CD4-positive, alpha-beta memory T cell (primary cell): ENCODE measurements at regions not wholly inside any gene's neighbourhood (a gene's known extent, or its start where the extent isn't known, plus 50 kb on each side); places are given as distances from the start of the nearest gene placed in this dataset.
"Not testable (repeated sequence)": the region's sequence is repeated elsewhere in the genome, so short reads cannot be mapped to it uniquely, and the experiment has no call there.

Experiments
- CTCF ChIA-PET: fragments of 350-600 bp; sonication (Branson Sonifier 250); formaldehyde crosslinking; loops from one replicate; lab custom pipeline; 2021; ENCODE audit warnings: inconsistent platforms; ENCODE audit not compliant: partially characterized antibody; lab: Charles Lee
- POLR2A ChIA-PET: fragments of 350-600 bp; sonication (Branson Sonifier 250); formaldehyde crosslinking; loops from one replicate; lab custom pipeline; 2021; ENCODE audit not compliant: partially characterized antibody; lab: Charles Lee
- DNase-seq, 5 donors: peaks; one replicate each; pipeline versions ENCODE4 v3.0.0 to v3.0.0-alpha.2; 2020 to 2022; ENCODE audit warnings: mixed read lengths in 1 of 5
- H3K27ac ChIP-seq: one replicate; pipeline ENCODE4 v1.7.0; 2013; ENCODE audit warnings: low read depth, low read length
- H3K27me3 ChIP-seq: 2 replicates; pipeline ENCODE4 v1.7.0; 2013; ENCODE audit warnings: mild to moderate bottlenecking, low read length, moderate library complexity; ENCODE audit not compliant: insufficient read depth
- H3K36me3 ChIP-seq: 2 replicates; pipeline ENCODE4 v1.7.0; 2013; ENCODE audit warnings: mild to moderate bottlenecking, low read length, moderate library complexity; ENCODE audit not compliant: insufficient read depth
- H3K4me1 ChIP-seq: 2 replicates; pipeline ENCODE4 v1.7.0; 2013; ENCODE audit warnings: mild to moderate bottlenecking, low read length, moderate library complexity; ENCODE audit not compliant: insufficient read depth
- H3K4me3 ChIP-seq, 2 donors: one replicate each; pipeline ENCODE4 v1.7.0; 2013; ENCODE audit warnings: low read length in 2 of 2, mild to moderate bottlenecking in 1 of 2
- H3K9me3 ChIP-seq, 2 donors: one replicate each; pipeline ENCODE4 v1.7.0; 2013; ENCODE audit warnings: low read length in 2 of 2, control low read depth in 1 of 2; ENCODE audit not compliant: control insufficient read depth in 1 of 2
- H3K27ac Mint-ChIP-seq, 7 donors: one replicate each; pipeline ENCODE4 v1.8.0; 2020 to 2021; ENCODE audit warnings: mixed read lengths in 7 of 7, mild to moderate bottlenecking in 6 of 7, inconsistent platforms in 3 of 7, moderate library complexity in 3 of 7
- H3K27me3 Mint-ChIP-seq, 2 donors: one replicate each; pipeline ENCODE4 v1.8.0; 2020 to 2021; ENCODE audit warnings: mixed read lengths in 2 of 2
- H3K36me3 Mint-ChIP-seq, 2 donors: one replicate each; pipeline ENCODE4 v1.8.0; 2020 to 2021; ENCODE audit warnings: mixed read lengths in 2 of 2, inconsistent platforms in 1 of 2, mild to moderate bottlenecking in 1 of 2
- H3K4me1 Mint-ChIP-seq, 4 donors: one replicate each; pipeline ENCODE4 v1.8.0; 2020 to 2021; ENCODE audit warnings: mixed read lengths in 4 of 4, mild to moderate bottlenecking in 1 of 4
- H3K4me3 Mint-ChIP-seq, 8 donors: one replicate each; pipeline ENCODE4 v1.8.0; 2020 to 2021; ENCODE audit warnings: mixed read lengths in 8 of 8, mild to moderate bottlenecking in 7 of 8, moderate library complexity in 6 of 8, inconsistent platforms in 3 of 8
- H3K9me3 Mint-ChIP-seq, 8 donors: one replicate each; pipeline ENCODE4 v1.8.0; 2020 to 2021; ENCODE audit warnings: mixed read lengths in 8 of 8, mild to moderate bottlenecking in 5 of 8, inconsistent platforms in 3 of 8, moderate library complexity in 1 of 8
- intact Hi-C: fragments of 100-400 bp; cut with micrococcal nuclease; formaldehyde crosslinking; loops from one replicate; pipeline ENCODE4 v1.15.1; 2023

DNA sequence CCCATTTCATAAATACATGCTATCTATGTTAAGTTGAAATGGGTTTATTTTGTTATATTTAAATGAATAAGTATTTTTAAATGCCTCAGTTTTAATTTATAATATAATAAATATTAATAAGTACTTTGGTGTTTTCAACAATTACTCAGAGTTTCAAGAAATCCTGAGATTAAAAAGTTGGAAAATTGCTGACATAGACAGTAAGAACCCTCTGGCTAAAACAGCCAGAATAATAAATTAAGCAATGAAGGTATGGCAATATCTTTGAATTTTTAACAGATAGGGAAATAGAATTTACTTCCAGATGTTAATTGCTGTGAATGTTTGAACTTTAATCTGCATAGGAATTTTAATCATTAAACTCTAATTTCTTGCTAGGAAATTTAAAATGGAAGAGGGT lies 83.6 kb downstream of the ZNF622 start:
- Mint-ChIP-seq H3K9me3 (peaks cover 0 to 3% (median 0%) of the 10 kb centered on the region in 8 donors), H3K27ac (no peak overlapping the region), H3K4me1 (no peaks in the 10 kb centered on the region), H3K36me3 (no peaks in the 10 kb centered on the region), H3K27me3 (peaks cover 2 to 4% of the 10 kb centered on the region in 2 donors), H3K4me3 (no peak overlapping the region)
- no peaks in the 10 kb centered on the region for H3K4me1 ChIP-seq
- no peaks in the 10 kb centered on the region for H3K9me3 ChIP-seq
- ChIA-PET POLR2A (no interaction called here), CTCF (no interaction called here)
- no peak overlapping the region for H3K4me3 ChIP-seq
- H3K27ac ChIP-seq: no peak overlapping the region
- DNase-seq: no peak
- no peaks in the 10 kb centered on the region for H3K27me3 ChIP-seq
- intact Hi-C loops: no loop called here
- H3K36me3 ChIP-seq: no peaks in the 10 kb centered on the region

DNA sequence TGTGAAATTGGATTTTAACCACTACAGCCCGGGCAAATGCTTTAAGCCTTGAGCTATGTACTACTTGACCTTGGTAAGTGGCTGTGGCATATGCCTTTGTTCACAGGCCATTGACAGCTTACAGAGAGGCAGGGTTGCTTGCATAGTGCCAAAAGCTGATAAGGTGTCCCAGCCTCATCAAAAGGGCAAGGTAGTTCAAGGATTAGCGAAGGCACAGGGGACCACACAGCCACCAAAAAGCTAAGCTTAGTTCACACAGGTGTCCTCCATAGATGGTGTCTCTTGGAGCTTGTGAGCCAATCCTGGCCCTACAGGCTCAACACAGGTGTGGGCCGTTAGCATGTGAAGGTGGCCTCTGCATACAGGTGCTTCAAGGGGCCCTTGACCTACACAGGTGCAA lies 86.8 kb downstream of the ZNF622 start:
- no peak overlapping the region for H3K4me3 Mint-ChIP-seq
- CTCF ChIA-PET: interaction anchor here (1.5 kb wide), 1 partner anchor 77 kb away, joined by 4 read pairs; no protein-coding TSS in a partner anchor
- H3K4me1 Mint-ChIP-seq: no peaks in the 10 kb centered on the region
- Histone ChIP-seq H3K27me3 (no peaks in the 10 kb centered on the region), H3K27ac (no peak overlapping the region), H3K9me3 (no peaks in the 10 kb centered on the region), H3K4me1 (no peaks in the 10 kb centered on the region), H3K4me3 (no peak overlapping the region), H3K36me3 (no peaks in the 10 kb centered on the region)
- no peak overlapping the region for H3K27ac Mint-ChIP-seq
- intact Hi-C loops: no loop called here
- no peak for DNase-seq
- H3K27me3 Mint-ChIP-seq: peaks cover 2 to 6% of the 10 kb centered on the region in 2 donors
- H3K9me3 Mint-ChIP-seq: peaks cover 0 to 3% (median 0%) of the 10 kb centered on the region in 8 donors
- no peaks in the 10 kb centered on the region for H3K36me3 Mint-ChIP-seq
- POLR2A ChIA-PET: no interaction called here

DNA sequence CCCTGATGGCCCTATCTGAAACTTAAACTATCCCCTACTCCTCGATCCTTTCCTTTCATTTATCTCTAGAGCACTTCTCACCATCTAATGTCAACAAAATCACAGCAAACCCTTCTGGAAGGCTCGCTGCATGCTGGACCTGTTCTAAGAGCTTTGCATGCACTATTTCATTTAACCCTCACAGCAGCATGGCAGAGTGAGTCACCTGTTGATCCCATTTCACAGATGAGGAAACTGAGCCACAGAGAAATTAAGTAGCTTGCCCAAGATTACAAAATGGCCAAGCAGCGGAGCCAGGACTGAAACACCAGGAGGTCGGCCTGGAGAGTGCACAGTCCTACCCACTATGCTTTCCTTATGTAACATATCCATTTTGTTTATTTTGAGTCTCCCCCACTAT lies 93.1 kb downstream of the ZNF622 start:
- Histone ChIP-seq H3K4me3 (no peak overlapping the region), H3K27ac (no peak overlapping the region), H3K27me3 (no peaks in the 10 kb centered on the region), H3K36me3 (no peaks in the 10 kb centered on the region), H3K4me1 (no peaks in the 10 kb centered on the region), H3K9me3 (no peaks in the 10 kb centered on the region)
- H3K27ac Mint-ChIP-seq: no peak overlapping the region
- POLR2A ChIA-PET: no interaction called here
- no peaks in the 10 kb centered on the region for H3K4me1 Mint-ChIP-seq
- no peak for DNase-seq
- no peaks in the 10 kb centered on the region for H3K36me3 Mint-ChIP-seq
- intact Hi-C loops: no loop called here
- CTCF ChIA-PET: no interaction called here
- peaks cover 1 to 3% of the 10 kb centered on the region in 2 donors for H3K27me3 Mint-ChIP-seq
- H3K4me3 Mint-ChIP-seq: no peak overlapping the region
- H3K9me3 Mint-ChIP-seq: peaks cover 0 to 4% (median 0%) of the 10 kb centered on the region in 8 donors

DNA sequence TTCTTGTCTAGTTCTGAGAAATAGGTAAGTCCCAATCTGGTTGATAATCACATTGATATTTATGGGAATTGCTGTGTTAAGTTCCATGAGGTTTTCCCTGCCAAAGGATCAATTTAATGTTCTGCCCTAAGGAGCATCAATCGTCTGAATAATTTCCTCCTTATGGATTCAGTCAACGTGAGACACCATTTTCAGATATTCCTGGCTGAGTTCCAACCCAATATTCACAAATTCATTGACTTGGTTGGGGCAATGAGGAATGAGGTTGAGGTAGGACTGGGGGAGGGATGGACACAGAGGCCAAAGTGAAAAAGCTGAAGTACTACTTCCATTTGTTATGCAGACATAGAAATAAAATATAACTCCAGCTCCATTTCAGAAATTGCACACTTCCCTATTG lies 99.1 kb downstream of the ZNF622 start:
- peaks cover 0 to 8% of the 10 kb centered on the region in 2 donors for H3K27me3 Mint-ChIP-seq
- intact Hi-C loops: no loop called here
- DNase-seq: no peak
- ChIA-PET CTCF (no interaction called here), POLR2A (no interaction called here)
- H3K9me3 Mint-ChIP-seq: peaks cover 0 to 6% (median 2%) of the 10 kb centered on the region in 8 donors
- H3K4me1 ChIP-seq: no peaks in the 10 kb centered on the region
- H3K27ac Mint-ChIP-seq: no peak overlapping the region
- no peaks in the 10 kb centered on the region for H3K4me1 Mint-ChIP-seq
- H3K27me3 ChIP-seq: no peaks in the 10 kb centered on the region
- H3K36me3 Mint-ChIP-seq: no peaks in the 10 kb centered on the region
- no peaks in the 10 kb centered on the region for H3K36me3 ChIP-seq
- H3K9me3 ChIP-seq: no peaks in the 10 kb centered on the region
- no peak overlapping the region for H3K4me3 Mint-ChIP-seq
- no peak overlapping the region for H3K4me3 ChIP-seq
- no peak overlapping the region for H3K27ac ChIP-seq

DNA sequence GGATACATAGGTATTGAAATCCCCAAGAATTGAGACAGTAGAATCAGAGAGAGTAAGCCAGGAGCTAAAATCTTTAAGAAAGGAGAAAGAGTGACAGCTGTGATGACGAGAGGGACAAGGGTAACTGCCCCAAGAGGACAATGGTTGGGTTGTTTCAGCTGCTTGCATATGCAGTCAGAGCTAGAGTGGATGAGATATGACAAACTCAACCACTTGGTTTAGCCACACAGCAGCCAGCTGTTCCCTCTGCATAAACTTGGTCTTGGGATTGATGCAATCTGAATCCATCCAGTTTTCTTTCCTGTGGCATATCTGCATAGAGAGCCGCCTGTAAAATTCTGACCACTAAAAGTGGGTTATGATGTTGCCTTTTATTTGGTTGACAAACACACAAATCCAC lies 100.7 kb downstream of the ZNF622 start:
- peaks cover 0 to 9% (median 5%) of the 10 kb centered on the region in 8 donors for H3K9me3 Mint-ChIP-seq
- H3K9me3 ChIP-seq: no peaks in the 10 kb centered on the region
- intact Hi-C loops: no loop called here

DNA sequence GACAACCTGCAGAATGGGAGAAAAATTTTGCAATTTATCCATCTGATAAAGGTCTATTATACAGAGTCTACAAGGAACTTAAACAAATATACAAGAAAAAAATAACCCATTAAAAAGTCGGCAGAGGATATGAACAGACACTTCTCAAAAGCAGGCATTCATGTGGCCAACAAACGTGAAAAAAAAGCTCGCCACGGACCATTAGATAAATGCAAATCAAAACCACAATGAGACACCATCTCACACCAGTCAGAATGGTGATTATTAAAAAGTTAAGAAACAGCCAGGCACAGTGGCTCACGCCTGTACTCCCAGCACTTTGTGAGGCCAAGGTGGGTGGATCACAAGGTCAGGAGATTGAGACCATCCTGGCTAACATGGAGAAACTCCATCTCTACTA lies 112.2 kb downstream of the ZNF622 start:
- not testable (repeated sequence) for H3K9me3 ChIP-seq

More for the DNA sequence above, 100.7 kb downstream of the ZNF622 start:
- Mint-ChIP-seq H3K27ac (no peak overlapping the region), H3K27me3 (peaks cover 0 to 10% of the 10 kb centered on the region in 2 donors), H3K4me1 (no peaks in the 10 kb centered on the region), H3K36me3 (no peaks in the 10 kb centered on the region), H3K4me3 (no peak overlapping the region)
- ChIA-PET CTCF (no interaction called here), POLR2A (no interaction called here)
- Histone ChIP-seq H3K27ac (no peak overlapping the region), H3K27me3 (no peaks in the 10 kb centered on the region), H3K36me3 (no peaks in the 10 kb centered on the region), H3K4me1 (no peaks in the 10 kb centered on the region), H3K4me3 (no peak overlapping the region)
- no peak for DNase-seq

DNA sequence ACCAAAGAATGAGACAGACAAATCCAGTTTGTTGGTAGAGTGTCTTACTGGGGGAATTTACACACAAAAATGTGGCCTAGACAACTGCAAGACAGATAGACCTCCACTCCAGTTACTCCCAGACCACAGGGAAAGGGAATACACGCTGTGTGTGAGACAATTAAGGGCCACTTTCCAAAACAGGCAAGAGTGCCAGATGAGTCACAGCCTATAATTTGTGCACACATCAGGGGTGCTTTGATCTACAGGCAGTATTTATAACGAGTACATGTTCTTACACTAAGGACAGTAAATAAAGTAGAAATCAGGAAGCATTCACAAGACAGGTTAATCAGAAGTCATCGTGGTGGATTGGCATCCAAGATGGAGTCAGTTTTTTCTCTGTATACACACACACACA lies 114.8 kb downstream of the ZNF622 start:
- no peaks in the 10 kb centered on the region for H3K36me3 Mint-ChIP-seq
- intact Hi-C loops: no loop called here

More for the DNA sequence above, 112.2 kb downstream of the ZNF622 start:
- Mint-ChIP-seq H3K27ac (peak overlapping the region in 1 of 7 donors; percentile 33), H3K9me3 (peaks cover 0 to 10% (median 4%) of the 10 kb centered on the region in 8 donors)
- H3K27ac ChIP-seq, H3K36me3 ChIP-seq, H3K4me3 Mint-ChIP-seq, H3K4me1 ChIP-seq, H3K4me1 Mint-ChIP-seq, H3K36me3 Mint-ChIP-seq, CTCF ChIA-PET, H3K27me3 ChIP-seq, H3K4me3 ChIP-seq, intact Hi-C loops, H3K27me3 Mint-ChIP-seq, POLR2A ChIA-PET, DNase-seq: not testable (repeated sequence)

More for the DNA sequence above, 114.8 kb downstream of the ZNF622 start:
- Histone ChIP-seq H3K4me1 (no peaks in the 10 kb centered on the region), H3K27ac (no peak overlapping the region), H3K9me3 (no peaks in the 10 kb centered on the region), H3K36me3 (no peaks in the 10 kb centered on the region), H3K4me3 (no peak overlapping the region), H3K27me3 (no peaks in the 10 kb centered on the region)
- Mint-ChIP-seq H3K4me3 (no peak overlapping the region), H3K4me1 (peaks cover 0 to 1% (median 0%) of the 10 kb centered on the region in 4 donors), H3K27ac (no peak overlapping the region), H3K9me3 (peaks cover 0 to 4% (median 0%) of the 10 kb centered on the region in 8 donors), H3K27me3 (peaks cover 2% of the 10 kb centered on the region in 2 donors)
- CTCF ChIA-PET: no interaction called here
- no peak for DNase-seq
- POLR2A ChIA-PET: no interaction called here
